GM19452 (cell line): ENCODE measurements at regions not wholly inside any gene's neighbourhood (a gene's known extent, or its start where the extent isn't known, plus 50 kb on each side); places are given as distances from the start of the nearest gene placed in this dataset.
"Not testable (repeated sequence)": the region's sequence is repeated elsewhere in the genome, so short reads cannot be mapped to it uniquely, and the experiment has no call there.

Experiments used
- ATAC-seq: cut with Tn5 transposase; IDR thresholded peaks from one replicate; pipeline ENCODE4 v1.9.1; 2021; ENCODE audit not compliant: unreplicated experiment

- ATAC-seq: no peak
Observed at GRCh38 chr5:54404568-54404967, 50.9 kb upstream of the HSPB3 start.

GRCh38 chr5:54403885-54404416 is 51.5 kb upstream of the HSPB3 start:
- no peak for ATAC-seq

GRCh38 chr5:54403121-54403520 is 52.4 kb upstream of the HSPB3 start:
- ATAC-seq: no peak

GRCh38 chr5:54401515-54401914 is 54.0 kb upstream of the HSPB3 start:
- ATAC-seq: peak; percentile 83

- ATAC-seq: no peak
Observed at GRCh38 chr5:54398191-54398590, 57.3 kb upstream of the HSPB3 start.

- no peak for ATAC-seq
Observed at GRCh38 chr5:54397420-54397819, 58.1 kb upstream of the HSPB3 start.

GRCh38 chr5:54393007-54393406 is 62.5 kb upstream of the HSPB3 start:
- ATAC-seq: not testable (repeated sequence)

GRCh38 chr5:54390539-54391031 is 64.9 kb upstream of the HSPB3 start:
- ATAC-seq: no peak

- ATAC-seq: no peak
Observed at GRCh38 chr5:54390015-54390414, 65.5 kb upstream of the HSPB3 start.

GRCh38 chr5:54389399-54389798 is 66.1 kb upstream of the HSPB3 start:
- ATAC-seq: not testable (repeated sequence)

- ATAC-seq: no peak
Observed at GRCh38 chr5:54388811-54389210, 66.7 kb upstream of the HSPB3 start.

GRCh38 chr5:54388409-54388808 is 67.1 kb upstream of the HSPB3 start:
- ATAC-seq: no peak

- ATAC-seq: no peak
Observed at GRCh38 chr5:54387659-54388232, 67.8 kb upstream of the HSPB3 start.

GRCh38 chr5:54387031-54387430 is 68.5 kb upstream of the HSPB3 start:
- ATAC-seq: no peak

GRCh38 chr5:54385994-54386393 is 69.5 kb upstream of the HSPB3 start:
- ATAC-seq: no peak

GRCh38 chr5:54384356-54384933 is 71.1 kb upstream of the HSPB3 start:
- no peak for ATAC-seq

- ATAC-seq: no peak
Observed at GRCh38 chr5:54383941-54384340, 71.6 kb upstream of the HSPB3 start.

- no peak for ATAC-seq
Observed at GRCh38 chr5:54383225-54383901, 72.1 kb upstream of the HSPB3 start.

- not testable (repeated sequence) for ATAC-seq
Observed at GRCh38 chr5:54381319-54381718, 70.9 kb upstream of the ARL15 start.

GRCh38 chr5:54379590-54379989 is 69.2 kb upstream of the ARL15 start:
- no peak for ATAC-seq

- no peak for ATAC-seq
Observed at GRCh38 chr5:54378707-54379106, 68.3 kb upstream of the ARL15 start.

- not testable (repeated sequence) for ATAC-seq
Observed at GRCh38 chr5:54377339-54377738, 67.0 kb upstream of the ARL15 start.
